Activated B cell treated with CpG ODN at 0.5 μM for 24 hours (primary cell): ENCODE measurements at regions not wholly inside any gene's neighbourhood (a gene's known extent, or its start where the extent isn't known, plus 50 kb on each side); places are given as distances from the start of the nearest gene placed in this dataset.

Experiments used
- ATAC-seq: fragments of 200-7000 bp; cut with Tn5 transposase; one replicate; pipeline ENCODE4 v1.10.0; 2021; ENCODE audit warnings: low read depth, mild to moderate bottlenecking, moderate library complexity
- CTCF ChIA-PET: fragments of 350-600 bp; sonication (Branson Sonifier 250); formaldehyde crosslinking; loops from one replicate; lab custom pipeline; 2021; ENCODE audit warnings: antibody characterized with exemption; lab: Charles Lee
- POLR2A ChIA-PET: fragments of 350-600 bp; sonication (Branson Sonifier 250); formaldehyde crosslinking; loops from one replicate; lab custom pipeline; 2021; ENCODE audit warnings: antibody characterized with exemption; lab: Charles Lee
- DNase-seq: peaks from one replicate; pipeline ENCODE4 v3.0.0; 2022
- H3K27ac Mint-ChIP-seq: one replicate; pipeline ENCODE4 v1.8.0; 2020; ENCODE audit warnings: mixed read lengths
- H3K27me3 Mint-ChIP-seq: one replicate; pipeline ENCODE4 v1.8.0; 2021; ENCODE audit warnings: mixed read lengths
- H3K36me3 Mint-ChIP-seq: one replicate; pipeline ENCODE4 v1.8.0; 2021; ENCODE audit warnings: low read depth, mixed read lengths
- H3K4me1 Mint-ChIP-seq: one replicate; pipeline ENCODE4 v1.8.0; 2021; ENCODE audit warnings: mixed read lengths
- H3K4me3 Mint-ChIP-seq: one replicate; pipeline ENCODE4 v1.8.0; 2020; ENCODE audit warnings: mild to moderate bottlenecking, mixed read lengths
- H3K9me3 Mint-ChIP-seq: one replicate; pipeline ENCODE4 v1.8.0; 2020; ENCODE audit warnings: mixed read lengths
- CTCF ChIP-seq: fragments of 200-600 bp; IDR thresholded peaks from one replicate; pipeline ENCODE4 v1.8.0; 2022; ENCODE audit warnings: antibody characterized with exemption, mild to moderate bottlenecking
- intact Hi-C: fragments of 100-400 bp; cut with micrococcal nuclease; formaldehyde crosslinking; loops from one replicate; pipeline ENCODE4 v1.15.1; 2024

DNA sequence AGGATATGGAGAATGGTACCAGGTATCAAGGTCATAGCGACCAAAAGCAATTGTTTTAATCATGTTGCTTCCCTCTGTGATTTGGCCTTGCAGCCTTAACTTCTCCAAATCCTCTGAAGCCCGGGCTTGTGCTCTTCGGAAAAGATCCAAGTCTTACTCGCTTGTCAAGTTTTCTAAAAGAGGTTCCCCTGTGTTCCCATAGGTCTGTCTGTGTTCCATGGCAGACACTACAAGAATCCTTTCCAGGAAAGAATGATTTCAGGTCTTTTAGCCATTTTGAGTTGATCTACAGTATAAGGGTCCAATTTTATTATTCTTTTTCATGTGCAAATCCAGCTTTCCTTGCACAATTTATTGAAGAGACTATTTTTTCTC is 710.6 kb upstream of the DIAPH2 start:
- intact Hi-C loops, result no loop called here
- H3K9me3 Mint-ChIP-seq, result peaks cover 4% of the 10 kb centered on the region
- H3K4me3 Mint-ChIP-seq, result no peak overlapping the region
- no peaks in the 10 kb centered on the region for H3K36me3 Mint-ChIP-seq
- ATAC-seq, result no peak
- CTCF ChIA-PET, result no interaction called here
- H3K27me3 Mint-ChIP-seq, result no peaks in the 10 kb centered on the region
- DNase-seq, result no peak
- no peak for TF ChIP-seq CTCF
- H3K4me1 Mint-ChIP-seq, result no peaks in the 10 kb centered on the region
- POLR2A ChIA-PET, result no interaction called here
- H3K27ac Mint-ChIP-seq, result no peak overlapping the region

DNA sequence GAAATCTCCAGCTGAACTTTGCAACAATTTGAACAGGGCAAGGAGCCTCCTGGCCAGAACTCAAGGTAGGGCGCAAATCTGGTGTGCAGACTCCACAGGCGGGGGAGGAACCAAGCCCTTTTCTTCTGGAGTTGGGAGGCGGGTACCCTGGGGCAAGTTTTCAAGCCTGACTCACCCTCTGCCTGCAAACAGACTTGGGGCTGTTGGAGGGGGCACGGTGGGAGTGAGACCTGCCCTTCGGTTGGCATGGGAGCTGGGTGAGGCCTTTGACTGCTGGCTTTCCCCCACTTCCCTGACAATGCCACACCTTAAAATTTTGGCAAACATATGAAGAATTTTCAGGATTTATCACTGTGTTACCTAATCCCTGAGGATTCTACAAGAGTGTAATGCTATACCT is 709.8 kb upstream of the DIAPH2 start:
- CTCF ChIA-PET, result no interaction called here
- POLR2A ChIA-PET, result no interaction called here
- DNase-seq (no peak), ATAC-seq (no peak)
- Mint-ChIP-seq H3K27me3 (no peaks in the 10 kb centered on the region), H3K36me3 (no peaks in the 10 kb centered on the region), H3K4me3 (no peak overlapping the region), H3K4me1 (no peaks in the 10 kb centered on the region), H3K27ac (no peak overlapping the region), H3K9me3 (peaks cover 4% of the 10 kb centered on the region)
- intact Hi-C loops, result no loop called here
- no peak for TF ChIP-seq CTCF

- POLR2A ChIA-PET, result no interaction called here
- H3K9me3 Mint-ChIP-seq, result peaks cover 2% of the 10 kb centered on the region
- DNase-seq (no peak), ATAC-seq (no peak)
- CTCF ChIA-PET, result no interaction called here
- H3K4me3 Mint-ChIP-seq, result no peak overlapping the region
- H3K4me1 Mint-ChIP-seq, result no peaks in the 10 kb centered on the region
- no peaks in the 10 kb centered on the region for H3K36me3 Mint-ChIP-seq
- intact Hi-C loops, result no loop called here
- TF ChIP-seq CTCF, result no peak
- H3K27ac Mint-ChIP-seq, result no peak overlapping the region
- no peaks in the 10 kb centered on the region for H3K27me3 Mint-ChIP-seq
These were observed 689.1 kb upstream of the DIAPH2 start for GRCh38 chrX:95995583-95995982.

GRCh38 chrX:95996294-95996693 is 688.3 kb upstream of the DIAPH2 start:
- ChIA-PET CTCF (no interaction called here), POLR2A (no interaction called here)
- no peaks in the 10 kb centered on the region for H3K36me3 Mint-ChIP-seq
- TF ChIP-seq CTCF, result no peak
- DNase-seq, result no peak
- no peak overlapping the region for H3K27ac Mint-ChIP-seq
- intact Hi-C loops, result no loop called here
- H3K4me1 Mint-ChIP-seq, result no peaks in the 10 kb centered on the region
- H3K9me3 Mint-ChIP-seq, result no peaks in the 10 kb centered on the region
- no peak for ATAC-seq
- no peaks in the 10 kb centered on the region for H3K27me3 Mint-ChIP-seq
- no peak overlapping the region for H3K4me3 Mint-ChIP-seq

GRCh38 chrX:96002431-96002830 is 682.2 kb upstream of the DIAPH2 start:
- no peak for DNase-seq
- Mint-ChIP-seq H3K4me3 (no peak overlapping the region), H3K4me1 (no peaks in the 10 kb centered on the region), H3K9me3 (no peaks in the 10 kb centered on the region), H3K27ac (no peak overlapping the region), H3K36me3 (no peaks in the 10 kb centered on the region), H3K27me3 (no peaks in the 10 kb centered on the region)
- ChIA-PET CTCF (no interaction called here), POLR2A (no interaction called here)
- TF ChIP-seq CTCF, result no peak
- no peak for ATAC-seq
- intact Hi-C loops, result no loop called here
